Fibroblast of lung (primary cell): ENCODE measurements at regions not wholly inside any gene's neighbourhood (a gene's known extent, or its start where the extent isn't known, plus 50 kb on each side); places are given as distances from the start of the nearest gene placed in this dataset.

ENCODE experiments used
- DNase-seq, 2 donors: peaks; one replicate each; pipeline versions ENCODE4 v3.0.0 to v3.0.0-alpha.2; 2010; ENCODE audit warnings: low read depth in 2 of 2
- H2AFZ ChIP-seq: 2 replicates; pipeline ENCODE4 v1.5.1; 2012; ENCODE audit warnings: low read length, control low read depth, inconsistent platforms
- H3K27ac ChIP-seq: 2 replicates; pipeline ENCODE4 v1.5.1; 2011; ENCODE audit warnings: low read length, control low read depth; ENCODE audit not compliant: insufficient read depth
- H3K27me3 ChIP-seq: 2 replicates; pipeline ENCODE4 v1.5.1; 2011; ENCODE audit warnings: mild to moderate bottlenecking, low read length; ENCODE audit not compliant: control insufficient read depth, insufficient read depth
- H3K36me3 ChIP-seq: 2 replicates; pipeline ENCODE4 v1.5.1; 2011; ENCODE audit warnings: low read length; ENCODE audit not compliant: control insufficient read depth, insufficient read depth
- H3K4me1 ChIP-seq: 2 replicates; pipeline ENCODE4 v1.5.1; 2011; ENCODE audit warnings: low read length; ENCODE audit not compliant: control insufficient read depth, insufficient read depth; ENCODE audit errors: extremely low read depth
- H3K4me2 ChIP-seq: 2 replicates; pipeline ENCODE4 v1.5.1; 2011; ENCODE audit warnings: low read length, control low read depth; ENCODE audit not compliant: insufficient read depth; ENCODE audit errors: extremely low read depth
- H3K4me3 ChIP-seq, 4 experiments: fragments of 200-600 bp in 1 of 4; sonication (generic) in 1 of 4; replicated peaks in 1 of 4; 2 replicates each; pipeline ENCODE4 v1.5.1; 2011 to 2016; ENCODE audit warnings: low read length in 4 of 4, low read depth in 3 of 4, mild to moderate bottlenecking in 3 of 4, control low read depth in 2 of 4, inconsistent platforms in 1 of 4, mixed read lengths in 1 of 4; ENCODE audit not compliant: insufficient read depth in 1 of 4; ENCODE audit errors: control extremely low read depth in 1 of 4
- H3K79me2 ChIP-seq: 2 replicates; pipeline ENCODE4 v1.5.1; 2012; ENCODE audit warnings: mild to moderate bottlenecking, low read length, inconsistent platforms; ENCODE audit not compliant: control insufficient read depth, insufficient read depth
- H3K9ac ChIP-seq: 2 replicates; pipeline ENCODE4 v1.5.1; 2011; ENCODE audit warnings: mild to moderate bottlenecking, low read length, control low read depth; ENCODE audit not compliant: insufficient read depth
- H3K9me3 ChIP-seq: 2 replicates; pipeline ENCODE4 v1.5.1; 2012; ENCODE audit warnings: low read depth, low read length; ENCODE audit not compliant: control insufficient read depth, insufficient read depth
- H4K20me1 ChIP-seq: 2 replicates; pipeline ENCODE4 v1.5.1; 2011; ENCODE audit warnings: low read length; ENCODE audit not compliant: control insufficient read depth, insufficient read depth; ENCODE audit errors: extremely low read depth
- CTCF ChIP-seq, 2 donors: IDR thresholded peaks in 1 of 2; conservative IDR thresholded peaks in 1 of 2; 1 replicate in 1 of 2; 2 replicates in 1 of 2; pipeline ENCODE4 v1.5.1; 2011 to 2012; ENCODE audit warnings: low read length in 2 of 2, control low read depth in 1 of 2, inconsistent platforms in 1 of 2, low read depth in 1 of 2, mild to moderate bottlenecking in 1 of 2
- EZH2 ChIP-seq: IDR thresholded peaks from 2 replicates; pipeline ENCODE4 v1.5.1; 2012; ENCODE audit warnings: low read length, control low read depth, mild to moderate bottlenecking; ENCODE audit errors: missing control alignments

DNA sequence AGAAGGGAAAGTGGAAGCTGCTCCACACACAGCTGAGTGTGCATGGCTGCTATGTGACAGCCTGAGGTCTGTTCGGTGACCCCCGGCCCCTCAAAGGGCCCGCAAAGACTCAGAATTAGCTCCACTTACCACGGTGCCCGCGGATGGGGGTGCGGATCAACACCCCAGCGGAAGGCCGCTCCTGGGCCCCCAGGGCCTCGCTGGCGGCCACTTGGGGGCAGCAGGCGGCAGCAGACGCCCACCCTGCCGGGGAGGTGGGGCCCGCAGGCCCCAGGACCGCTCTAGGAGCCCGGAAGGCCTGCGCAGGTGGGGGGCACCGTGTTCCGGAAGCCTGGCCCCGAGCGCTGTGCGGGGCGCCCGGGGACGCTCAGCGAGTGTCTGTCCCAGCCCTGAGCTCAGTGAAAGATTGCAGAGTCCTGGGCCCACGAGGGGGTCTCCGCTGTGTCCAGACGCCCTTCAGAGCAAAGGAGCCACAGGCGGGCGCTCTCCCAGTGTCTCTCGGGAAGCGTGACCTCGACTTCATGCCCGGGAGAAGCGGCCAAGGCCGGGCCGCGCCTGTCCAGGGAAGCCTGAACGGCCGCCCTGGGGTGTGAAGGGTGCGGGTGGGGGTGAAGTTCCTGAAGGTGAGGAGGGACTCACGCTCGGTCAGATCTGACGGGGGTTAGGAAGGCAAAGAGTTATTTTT lies 118.7 kb downstream of the VAPA start:
- no peaks in the 10 kb centered on the region for H3K9me3 ChIP-seq
- H3K27ac ChIP-seq, result no peak overlapping the region
- peak in 1 of 2 donors; percentile 17 for DNase-seq
- no peaks in the 10 kb centered on the region for H3K27me3 ChIP-seq
- no peaks in the 10 kb centered on the region for H4K20me1 ChIP-seq
- peaks cover 3% of the 10 kb centered on the region for H3K4me1 ChIP-seq
- no peak overlapping the region for H3K4me3 ChIP-seq
- no peak overlapping the region for H2AFZ ChIP-seq
- no peak overlapping the region for H3K9ac ChIP-seq
- no peaks in the 10 kb centered on the region for H3K79me2 ChIP-seq
- H3K36me3 ChIP-seq, result no peaks in the 10 kb centered on the region
- no peak overlapping the region for H3K4me2 ChIP-seq
- no peak for TF ChIP-seq EZH2
- TF ChIP-seq CTCF (conservative IDR thresholded peaks at IDR 0.05 in 1 of 2, IDR thresholded peaks at IDR 0.05 in 1 of 2; ENCODE audit: low read depth in 1 of 2, low read length in 2 of 2), result peak in 1 of 2 donors; percentile 12

DNA sequence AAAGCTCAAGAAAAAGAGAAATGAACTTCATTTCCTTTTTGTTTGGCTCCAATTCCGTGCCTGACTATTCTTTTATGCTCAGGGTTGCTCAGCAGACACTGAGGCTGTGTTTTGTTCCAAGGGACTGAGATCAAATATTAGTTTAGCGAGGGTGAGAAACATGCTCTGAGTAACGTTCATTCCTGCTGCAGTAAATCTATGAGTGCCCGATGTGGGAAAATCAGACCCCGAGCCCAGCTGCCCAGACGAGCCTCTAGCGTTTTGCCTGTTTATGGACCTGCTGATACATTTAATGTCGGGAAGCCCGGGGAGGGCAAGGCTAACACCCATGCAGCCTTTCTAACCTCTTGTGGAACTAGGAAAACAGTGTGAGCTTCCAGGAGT lies 119.2 kb downstream of the VAPA start:
- H2AFZ ChIP-seq, result no peak overlapping the region
- TF ChIP-seq CTCF (conservative IDR thresholded peaks at IDR 0.05 in 1 of 2, IDR thresholded peaks at IDR 0.05 in 1 of 2; ENCODE audit: low read depth in 1 of 2, low read length in 2 of 2), result no peak
- no peak for TF ChIP-seq EZH2
- no peaks in the 10 kb centered on the region for H3K79me2 ChIP-seq
- no peak overlapping the region for H3K4me3 ChIP-seq
- no peak overlapping the region for H3K9ac ChIP-seq
- H4K20me1 ChIP-seq, result no peaks in the 10 kb centered on the region
- H3K27me3 ChIP-seq, result no peaks in the 10 kb centered on the region
- peaks cover 3% of the 10 kb centered on the region for H3K4me1 ChIP-seq
- no peak overlapping the region for H3K4me2 ChIP-seq
- no peak for DNase-seq
- H3K9me3 ChIP-seq, result no peaks in the 10 kb centered on the region
- no peaks in the 10 kb centered on the region for H3K36me3 ChIP-seq
- no peak overlapping the region for H3K27ac ChIP-seq

DNA sequence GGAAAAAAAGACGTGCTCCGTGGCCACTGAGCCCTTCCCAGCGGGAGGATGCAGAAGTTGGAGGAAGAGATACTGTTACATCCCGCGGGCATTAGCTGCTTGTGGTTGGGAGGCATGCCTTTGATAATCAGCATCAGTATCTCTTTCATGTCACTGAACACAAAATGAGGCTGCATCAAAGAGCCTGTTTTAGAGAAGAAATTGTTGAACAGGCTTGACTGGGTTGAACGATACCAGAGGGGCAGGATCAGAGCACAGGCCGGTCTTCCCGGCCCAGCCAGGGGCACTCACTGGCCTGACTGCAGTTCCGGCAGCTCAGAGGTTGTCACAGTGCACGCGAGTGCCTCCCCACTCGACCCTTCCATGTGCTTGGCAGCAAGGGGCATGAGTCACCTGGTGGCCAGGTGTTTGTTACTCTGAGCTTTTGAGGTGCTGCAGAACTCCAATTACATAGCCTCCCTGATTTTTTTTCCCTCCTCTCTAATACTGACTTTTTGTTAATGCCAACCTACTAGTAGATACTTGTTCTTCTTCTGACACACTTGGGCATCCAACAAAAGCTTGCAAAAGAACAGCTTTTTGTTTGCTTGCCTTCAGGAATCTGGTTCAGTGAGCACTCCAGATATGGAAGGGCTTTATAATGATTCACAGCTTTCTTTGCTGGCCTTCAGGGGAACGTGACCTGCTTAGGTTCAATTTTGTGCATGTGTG lies 121.6 kb downstream of the VAPA start:
- no peak overlapping the region for H3K4me2 ChIP-seq
- DNase-seq, result peak in 1 of 2 donors; percentile 30
- H3K36me3 ChIP-seq, result no peaks in the 10 kb centered on the region
- H4K20me1 ChIP-seq, result no peaks in the 10 kb centered on the region
- no peak for TF ChIP-seq CTCF (conservative IDR thresholded peaks at IDR 0.05 in 1 of 2, IDR thresholded peaks at IDR 0.05 in 1 of 2; ENCODE audit: low read depth in 1 of 2, low read length in 2 of 2)
- no peak for TF ChIP-seq EZH2
- no peak overlapping the region for H3K4me3 ChIP-seq
- no peaks in the 10 kb centered on the region for H3K27me3 ChIP-seq
- H3K9me3 ChIP-seq, result no peaks in the 10 kb centered on the region
- no peak overlapping the region for H2AFZ ChIP-seq
- H3K27ac ChIP-seq, result no peak overlapping the region
- H3K79me2 ChIP-seq, result no peaks in the 10 kb centered on the region
- no peak overlapping the region for H3K9ac ChIP-seq
- H3K4me1 ChIP-seq, result peaks cover 3% of the 10 kb centered on the region
